ENCODE measurements at regions not wholly inside any gene's neighbourhood (a gene's known extent, or its start where the extent isn't known, plus 50 kb on each side); places are given as distances from the start of the nearest gene placed in this dataset.
"Not testable (repeated sequence)": the region's sequence is repeated elsewhere in the genome, so short reads cannot be mapped to it uniquely, and the experiment has no call there.

- peak; percentile 92 for FAIRE-seq
These were observed 99.3 kb upstream of the PRKG2 start for GRCh38 chr4:81314196-81314896.

DNA sequence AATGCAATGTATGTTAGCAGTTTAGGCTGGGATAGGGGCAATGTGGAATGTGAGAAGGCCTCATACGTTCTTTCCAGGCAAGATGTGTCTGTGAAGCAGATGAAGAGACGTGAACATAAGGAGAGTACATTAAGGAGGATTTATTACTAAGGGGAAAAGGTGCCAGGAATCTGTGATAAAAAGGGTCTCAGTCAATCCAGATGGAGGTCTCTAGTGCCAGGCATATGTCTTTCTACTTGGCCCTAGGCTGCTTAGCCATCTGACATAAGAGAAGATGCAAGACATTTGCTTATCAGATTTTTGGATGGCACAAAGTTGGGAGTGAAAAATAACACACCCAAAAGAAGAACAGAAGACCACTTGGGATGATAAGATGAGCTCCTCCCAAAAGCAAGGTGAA, 93.0 kb upstream of the PRKG2 start:
- no peak for FAIRE-seq

- no peak for FAIRE-seq
These were observed 89.8 kb upstream of the PRKG2 start for GRCh38 chr4:81304871-81305270.

DNA sequence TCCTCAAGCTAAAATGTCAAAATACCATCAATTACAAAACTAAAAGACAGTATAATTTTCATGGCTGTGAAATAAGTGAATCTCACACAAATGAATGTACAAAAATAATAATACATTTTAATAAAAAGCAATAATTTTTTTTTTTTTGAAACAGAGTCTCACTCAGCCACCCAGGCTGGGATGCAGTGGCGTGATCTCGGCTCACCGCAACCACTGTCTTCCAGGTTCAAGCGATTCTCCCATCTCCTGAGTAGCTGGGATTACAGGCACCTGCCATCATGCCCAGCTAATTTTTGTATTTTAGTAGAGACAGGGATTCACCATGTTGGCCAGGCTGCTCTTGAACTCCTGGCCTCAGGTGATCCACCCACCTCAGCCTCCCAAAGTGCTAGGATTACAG, 85.3 kb upstream of the PRKG2 start:
- FAIRE-seq: not testable (repeated sequence)

DNA sequence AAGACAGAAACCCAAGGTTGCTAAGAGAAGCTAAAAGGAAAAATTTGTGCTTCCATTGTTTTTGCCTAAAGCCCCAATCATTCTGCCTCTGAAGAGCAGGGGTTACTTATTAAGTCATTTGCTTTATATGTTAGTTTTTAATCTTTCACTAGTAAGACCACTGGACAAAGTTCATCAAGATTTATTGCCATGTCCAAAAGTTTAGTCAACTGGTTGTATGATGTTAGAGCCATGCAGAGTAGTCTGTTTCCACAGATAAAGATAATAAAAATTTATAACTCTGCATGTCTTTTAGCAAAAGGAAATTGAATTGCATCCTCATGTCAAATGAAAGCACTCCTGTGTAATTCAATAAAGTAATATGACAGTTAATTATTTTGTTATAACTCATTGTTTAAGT, 75.8 kb upstream of the PRKG2 start:
- peak; percentile 5 for FAIRE-seq

GRCh38 chr4:81287101-81287500, 72.1 kb upstream of the PRKG2 start:
- FAIRE-seq: no peak

- FAIRE-seq: no peak
These were observed 67.1 kb upstream of the PRKG2 start for GRCh38 chr4:81282131-81282530.

GRCh38 chr4:81274460-81274859, 59.4 kb upstream of the PRKG2 start:
- FAIRE-seq: no peak

- FAIRE-seq: no peak
These were observed 57.6 kb upstream of the PRKG2 start for GRCh38 chr4:81272671-81273070.

All from colon (tissue), 2 donors.